ENCODE measurements at regions not wholly inside any gene's neighbourhood (a gene's known extent, or its start where the extent isn't known, plus 50 kb on each side); places are given as distances from the start of the nearest gene placed in this dataset.
"Not testable (repeated sequence)": the region's sequence is repeated elsewhere in the genome, so short reads cannot be mapped to it uniquely, and the experiment has no call there.

DNA sequence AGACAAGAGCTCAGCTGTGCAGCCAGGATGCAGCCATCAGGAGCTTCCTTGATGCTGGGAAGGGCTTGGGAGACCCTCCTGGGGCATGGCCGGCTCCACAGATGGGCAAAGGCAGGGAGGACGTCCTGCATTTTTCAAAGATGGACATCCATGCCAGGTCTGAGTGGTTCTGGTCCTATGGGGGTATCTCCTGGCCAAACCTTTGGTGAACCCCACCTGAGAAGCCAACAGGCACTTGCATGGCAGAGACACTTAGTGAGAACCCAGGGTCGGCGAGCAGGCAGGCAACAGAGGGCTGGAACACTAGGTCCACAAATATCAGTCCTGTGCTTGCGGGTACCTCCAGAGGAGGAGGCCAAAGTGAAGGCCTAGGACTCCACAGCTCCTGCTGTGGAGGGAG, 70.0 kb downstream of the KCTD15 start:
- in situ Hi-C loops (cut with HindIII; ENCODE audit: low pct_unique_long_range_greater_than_20kb, low sequenced_read_pairs), result no loop called here
- no peak for DNase-seq (ENCODE audit: low read depth)

- DNase-seq (ENCODE audit: low read depth), result no peak
- in situ Hi-C loops (cut with HindIII; ENCODE audit: low pct_unique_long_range_greater_than_20kb, low sequenced_read_pairs), result no loop called here
Measured at GRCh38 chr19:33868076-33868735, 71.5 kb downstream of the KCTD15 start.

GRCh38 chr19:33868788-33869412, 72.2 kb downstream of the KCTD15 start:
- DNase-seq (ENCODE audit: low read depth), result no peak
- in situ Hi-C loops (cut with HindIII; ENCODE audit: low pct_unique_long_range_greater_than_20kb, low sequenced_read_pairs), result no loop called here

- in situ Hi-C loops (cut with HindIII; ENCODE audit: low pct_unique_long_range_greater_than_20kb, low sequenced_read_pairs); DNase-seq (ENCODE audit: low read depth): not testable (repeated sequence)
Measured at GRCh38 chr19:33870298-33870932, 73.7 kb downstream of the KCTD15 start.

- in situ Hi-C loops (cut with HindIII; ENCODE audit: low pct_unique_long_range_greater_than_20kb, low sequenced_read_pairs), result no loop called here
- no peak for DNase-seq (ENCODE audit: low read depth)
Measured at GRCh38 chr19:33871605-33872004, 74.9 kb downstream of the KCTD15 start.

DNA sequence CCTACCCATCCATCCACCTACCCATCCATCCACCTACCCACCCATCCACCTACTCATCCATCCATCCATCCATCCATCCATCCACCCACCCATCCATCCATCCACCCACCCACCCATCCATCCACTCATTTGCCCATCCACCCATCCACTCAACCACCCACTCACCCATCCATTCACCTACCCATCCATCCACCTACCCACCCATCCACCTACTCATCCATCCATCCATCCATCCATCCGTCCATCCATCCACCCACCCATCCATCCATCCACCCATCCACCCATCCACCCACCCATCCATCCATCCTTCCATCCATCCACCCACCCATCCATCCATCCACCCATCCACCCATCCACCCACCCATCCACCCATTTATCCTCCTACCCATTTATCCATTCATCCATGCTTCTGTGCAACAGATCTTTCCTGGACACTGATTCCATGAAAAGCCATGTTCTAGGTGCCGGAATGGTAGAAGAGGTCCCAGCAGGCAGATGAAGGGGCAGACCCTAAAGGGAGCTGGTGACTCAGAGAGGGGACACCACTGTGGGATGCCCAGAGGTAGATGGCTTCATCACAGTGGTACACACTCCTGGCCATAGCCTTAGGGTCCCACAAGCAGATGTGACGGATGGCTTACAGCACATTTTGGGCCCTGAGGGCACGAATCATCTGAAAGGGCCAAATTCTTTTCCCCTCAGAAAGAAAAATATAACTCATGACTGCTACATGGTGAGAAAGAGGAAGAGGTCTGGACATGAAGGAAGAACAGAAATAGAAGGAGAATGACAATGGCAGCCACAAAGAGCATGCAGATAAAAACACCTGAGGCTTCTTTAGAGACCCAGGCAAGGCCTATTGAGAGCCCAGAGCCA, 76.0 kb downstream of the KCTD15 start:
- DNase-seq (ENCODE audit: low read depth), result no peak
- in situ Hi-C loops (cut with HindIII; ENCODE audit: low pct_unique_long_range_greater_than_20kb, low sequenced_read_pairs), result no loop called here

- in situ Hi-C loops (cut with HindIII; ENCODE audit: low pct_unique_long_range_greater_than_20kb, low sequenced_read_pairs), result no loop called here
- no peak for DNase-seq (ENCODE audit: low read depth)
Measured at GRCh38 chr19:33875071-33875470, 78.4 kb downstream of the KCTD15 start.

DNA sequence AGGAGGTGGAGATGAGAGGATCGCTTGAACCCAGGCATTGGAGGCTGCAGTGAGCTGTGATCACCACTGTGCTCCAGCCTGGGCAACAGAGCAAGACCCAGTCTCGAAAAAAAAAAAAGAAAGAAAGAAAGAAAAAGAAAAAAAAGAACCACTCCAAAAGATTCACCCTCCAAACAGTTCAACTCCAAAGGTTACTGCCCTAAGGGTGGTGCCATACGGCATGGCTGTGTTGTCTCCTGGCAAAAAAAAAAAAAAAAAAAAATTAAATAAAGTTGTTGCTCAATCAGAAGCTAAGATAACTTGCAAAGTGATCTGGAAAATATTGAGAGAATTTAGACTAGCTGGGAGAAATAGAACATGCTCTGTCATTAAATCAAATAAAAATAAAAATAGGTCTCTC, 79.5 kb downstream of the KCTD15 start:
- in situ Hi-C loops (cut with HindIII; ENCODE audit: low pct_unique_long_range_greater_than_20kb, low sequenced_read_pairs), result no loop called here
- DNase-seq (ENCODE audit: low read depth), result no peak

DNA sequence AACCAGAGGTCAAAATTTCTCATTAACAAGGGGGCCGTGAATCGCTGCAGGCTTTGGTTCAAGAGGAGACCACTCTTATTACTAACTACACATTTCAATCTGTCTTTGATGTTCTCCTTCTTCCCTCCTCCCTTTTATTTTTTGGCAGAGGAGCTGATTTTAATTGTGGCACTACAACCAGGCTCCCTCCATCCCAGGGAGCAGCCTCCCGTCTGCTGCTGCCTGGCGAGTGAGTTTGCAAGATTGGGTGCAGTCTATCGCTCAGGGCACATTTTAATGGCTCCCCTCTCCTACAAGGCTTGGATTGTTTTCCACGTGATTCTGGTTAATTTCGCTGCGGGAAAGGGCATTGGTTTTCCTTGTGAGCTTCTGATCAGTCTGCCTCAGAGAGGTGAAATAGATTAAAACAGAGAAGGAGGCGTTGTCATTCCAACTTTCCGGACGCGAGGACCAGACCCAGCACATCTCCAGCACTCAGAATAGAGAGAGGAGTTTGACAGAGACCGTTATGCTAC, 81.4 kb downstream of the KCTD15 start:
- in situ Hi-C loops (cut with HindIII; ENCODE audit: low pct_unique_long_range_greater_than_20kb, low sequenced_read_pairs), result no loop called here
- DNase-seq (ENCODE audit: low read depth), result no peak

DNA sequence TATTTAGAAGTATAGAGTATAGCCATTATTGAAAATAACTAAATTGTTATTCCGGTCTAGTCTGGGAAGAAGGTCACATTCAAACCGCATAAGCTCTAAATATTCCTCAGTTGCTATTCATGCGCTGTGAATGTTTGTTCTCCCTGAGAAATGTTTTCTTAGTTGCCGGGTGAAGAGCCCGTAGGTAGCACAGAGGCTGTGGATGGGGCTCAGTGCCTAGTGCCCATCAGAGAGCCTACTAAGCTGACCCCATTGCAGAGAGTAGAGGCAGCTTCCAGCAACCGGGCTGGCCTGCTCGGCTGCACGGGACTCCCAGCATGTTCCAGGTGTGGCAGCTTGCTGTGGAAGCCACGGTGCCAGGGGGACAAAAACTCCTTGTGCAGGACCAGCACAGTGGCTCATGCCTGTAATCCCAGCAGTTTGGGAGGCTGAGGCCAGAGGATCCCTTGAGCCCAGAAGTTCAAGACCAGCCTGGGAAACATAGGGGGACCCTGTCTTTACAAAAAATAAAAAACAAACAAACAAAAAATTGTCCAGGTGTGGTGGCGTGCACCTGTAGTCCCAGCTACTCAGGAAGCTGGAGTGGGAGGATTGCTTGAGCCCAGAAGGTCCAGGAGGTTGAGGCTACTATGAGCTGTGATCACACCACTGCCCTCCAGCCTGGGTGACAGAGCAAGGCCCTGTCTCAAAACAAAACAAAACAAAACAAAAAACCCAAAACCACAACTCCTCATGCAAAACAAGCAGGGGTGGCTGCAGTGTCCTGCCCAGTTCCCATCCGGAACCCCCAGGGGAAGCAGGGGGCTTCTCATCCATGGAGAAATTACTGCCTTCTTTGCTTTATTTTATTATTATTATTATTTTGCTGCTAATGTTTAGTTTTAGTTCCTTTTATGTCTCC, 82.5 kb downstream of the KCTD15 start:
- in situ Hi-C loops (cut with HindIII; ENCODE audit: low pct_unique_long_range_greater_than_20kb, low sequenced_read_pairs), result no loop called here
- DNase-seq (ENCODE audit: low read depth), result no peak

DNA sequence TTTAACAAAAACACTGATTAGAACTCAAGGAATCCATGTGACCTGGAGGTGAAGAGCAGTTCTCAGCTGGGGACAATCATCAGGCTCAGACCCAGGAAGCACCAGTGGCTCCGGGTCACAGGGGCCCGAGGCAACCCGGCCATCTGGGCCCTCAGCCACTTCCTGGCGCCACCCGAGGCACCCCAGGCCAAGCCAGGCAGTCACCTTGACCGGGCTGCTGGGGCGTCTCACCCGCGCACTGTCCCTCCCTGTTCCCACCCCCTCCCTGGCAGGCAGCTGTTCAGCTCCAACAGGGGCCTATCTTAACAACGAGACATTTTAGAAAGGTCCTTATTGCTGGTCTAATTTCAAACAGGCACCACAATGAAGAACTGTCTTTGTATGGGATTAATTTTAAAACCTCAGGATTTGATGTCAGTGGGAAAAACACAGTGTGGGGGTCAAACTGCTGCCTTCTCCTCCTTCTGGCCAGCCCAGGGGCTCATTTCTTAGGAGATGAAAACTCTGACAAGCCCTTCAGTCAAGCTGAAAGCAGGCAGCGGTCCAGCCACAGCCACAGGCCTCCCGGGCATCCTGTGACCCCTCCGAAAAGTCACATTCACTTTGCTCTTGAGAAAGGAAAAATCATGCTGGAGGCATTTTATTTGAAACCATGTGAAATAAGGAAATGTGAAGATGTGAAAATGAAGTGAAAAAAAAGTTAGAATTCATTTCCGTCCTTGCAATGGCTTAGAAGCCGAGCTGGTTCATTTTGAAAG, 83.3 kb downstream of the KCTD15 start:
- no peak for DNase-seq (ENCODE audit: low read depth)
- in situ Hi-C loops (cut with HindIII; ENCODE audit: low pct_unique_long_range_greater_than_20kb, low sequenced_read_pairs), result no loop called here

DNA sequence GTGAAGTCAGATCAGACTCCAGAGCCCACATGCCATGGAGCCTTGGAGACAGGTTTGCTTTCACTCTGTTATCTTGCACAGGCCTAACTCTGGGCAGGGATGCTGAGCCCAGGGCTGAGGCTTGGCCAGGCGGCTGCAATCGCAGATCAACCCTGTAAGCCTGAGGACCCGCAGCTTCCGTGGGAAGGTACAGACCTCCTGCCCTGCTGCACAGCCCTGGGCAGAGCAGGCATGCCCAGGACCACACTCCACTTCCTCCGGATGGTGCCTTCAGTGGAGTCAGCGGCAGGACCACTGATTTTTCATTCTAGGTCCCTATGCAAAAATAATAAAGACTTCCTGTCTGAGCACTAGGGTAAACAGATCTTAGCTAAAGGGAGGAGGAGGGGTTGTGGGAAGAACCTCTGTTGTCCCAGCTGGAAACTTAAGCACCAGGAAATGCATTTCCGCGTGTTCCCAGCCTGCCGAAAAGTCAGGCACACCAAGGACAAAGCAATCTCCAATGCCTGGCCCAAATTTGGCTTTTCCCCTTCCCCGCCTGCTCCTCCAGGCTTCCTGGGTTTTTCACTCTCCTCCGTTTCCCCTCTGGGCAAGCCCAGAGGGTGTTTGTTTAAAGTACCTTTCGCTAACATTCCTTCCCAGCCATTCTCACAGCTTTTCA, 87.3 kb downstream of the KCTD15 start:
- in situ Hi-C loops (cut with HindIII; ENCODE audit: low pct_unique_long_range_greater_than_20kb, low sequenced_read_pairs), result no loop called here

GRCh38 chr19:33885236-33885635, 88.6 kb downstream of the KCTD15 start:
- in situ Hi-C loops (cut with HindIII; ENCODE audit: low pct_unique_long_range_greater_than_20kb, low sequenced_read_pairs), result no loop called here
- DNase-seq (ENCODE audit: low read depth), result no peak

More for the DNA sequence above, 87.3 kb downstream of the KCTD15 start:
- no peak for DNase-seq (ENCODE audit: low read depth)

DNA sequence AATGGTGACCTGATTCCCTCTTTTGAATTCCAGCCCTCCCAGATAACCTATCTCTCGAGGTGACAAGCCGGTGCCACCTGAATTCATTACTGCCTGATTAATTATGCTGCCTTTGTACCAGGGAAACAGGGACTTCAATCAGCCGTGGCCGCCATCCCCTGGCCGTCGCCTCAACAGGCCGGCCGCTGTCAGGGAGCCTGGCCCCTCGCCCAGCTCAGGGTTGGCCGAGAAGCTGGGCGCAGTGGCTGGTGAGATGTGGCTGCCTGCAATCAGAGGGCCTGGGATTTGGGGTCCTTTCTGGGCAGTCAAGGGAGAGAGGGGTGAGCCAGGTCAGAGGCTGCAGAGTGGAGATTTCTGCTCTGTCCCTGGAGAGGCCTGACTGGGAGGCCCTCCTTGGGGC, 91.2 kb downstream of the KCTD15 start:
- no peak for DNase-seq (ENCODE audit: low read depth)
- in situ Hi-C loops (cut with HindIII; ENCODE audit: low pct_unique_long_range_greater_than_20kb, low sequenced_read_pairs), result no loop called here

DNA sequence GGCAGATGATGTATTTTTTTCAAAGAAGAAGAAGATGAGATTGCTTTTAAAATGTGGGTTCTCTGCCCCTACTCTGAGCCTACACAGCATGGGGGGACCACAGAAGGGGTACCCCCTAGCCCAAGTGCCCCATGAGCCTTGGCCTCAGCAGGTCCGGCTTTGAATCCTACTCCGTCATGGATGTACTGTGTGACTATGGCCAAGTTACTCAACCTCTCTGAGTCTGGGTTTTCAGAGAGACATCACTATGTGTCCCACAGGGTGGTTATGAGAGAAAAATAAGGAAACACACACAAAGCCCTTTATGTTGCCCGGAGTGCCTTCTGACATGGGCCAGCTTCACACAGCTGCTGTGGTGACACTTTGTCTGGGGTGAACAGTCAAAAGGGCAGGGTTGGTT, 92.0 kb downstream of the KCTD15 start:
- no peak for DNase-seq (ENCODE audit: low read depth)
- in situ Hi-C loops (cut with HindIII; ENCODE audit: low pct_unique_long_range_greater_than_20kb, low sequenced_read_pairs), result no loop called here

DNA sequence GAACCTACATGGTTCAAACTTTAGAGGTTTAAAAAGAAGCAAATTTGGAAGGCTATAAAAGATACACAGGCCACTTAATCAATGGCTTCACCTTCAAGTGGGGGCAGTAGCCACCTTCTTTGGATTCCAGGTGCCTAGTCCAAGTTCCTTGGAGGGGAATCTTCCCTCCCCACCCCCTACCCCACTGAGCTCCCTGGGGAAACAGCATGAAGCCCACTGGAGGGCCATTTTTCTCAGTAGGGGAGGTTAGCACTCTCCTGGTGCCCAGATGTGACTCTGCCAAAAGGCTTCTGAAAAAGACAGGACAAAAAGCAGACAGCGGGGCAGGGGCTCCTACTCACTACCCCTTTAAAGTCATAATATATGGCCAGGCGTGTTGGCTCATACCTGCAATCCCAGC, 93.9 kb downstream of the KCTD15 start:
- in situ Hi-C loops (cut with HindIII; ENCODE audit: low pct_unique_long_range_greater_than_20kb, low sequenced_read_pairs), result no loop called here
- no peak for DNase-seq (ENCODE audit: low read depth)

DNA sequence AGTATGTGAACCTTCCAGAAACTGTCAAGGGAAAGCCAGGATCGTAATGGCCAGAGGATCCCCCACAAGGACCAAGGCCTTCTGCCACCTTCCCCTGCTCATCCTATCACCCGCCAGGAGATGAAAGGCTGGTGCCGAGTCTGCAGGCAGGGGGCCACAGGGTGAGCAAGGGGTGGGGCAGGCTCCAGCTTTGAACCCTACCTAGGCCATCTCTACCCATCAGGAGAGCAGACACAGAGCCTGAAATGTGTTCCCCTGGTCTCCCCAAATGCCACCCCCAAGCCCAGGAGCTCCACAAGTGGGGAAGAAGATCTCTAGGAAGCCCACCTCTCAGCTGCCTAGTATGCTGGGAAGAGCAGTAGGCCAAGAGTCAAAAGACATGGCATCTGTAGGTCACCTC, 95.1 kb downstream of the KCTD15 start:
- in situ Hi-C loops (cut with HindIII; ENCODE audit: low pct_unique_long_range_greater_than_20kb, low sequenced_read_pairs), result no loop called here
- no peak for DNase-seq (ENCODE audit: low read depth)
